Ascending aorta (tissue), 2 donors: ENCODE measurements at regions not wholly inside any gene's neighbourhood (a gene's known extent, or its start where the extent isn't known, plus 50 kb on each side); places are given as distances from the start of the nearest gene placed in this dataset.
"Not testable (repeated sequence)": the region's sequence is repeated elsewhere in the genome, so short reads cannot be mapped to it uniquely, and the experiment has no call there.

Experiments
- DNase-seq, 2 donors: peaks; one replicate each; pipeline ENCODE4 v3.0.0-alpha.2; 2019; ENCODE audit warnings: low spot score in 2 of 2
- H3K27ac ChIP-seq, 2 donors: fragments of 200-600 bp; sonication (generic); one replicate each; pipeline ENCODE4 v1.5.1; 2016 to 2017; ENCODE audit warnings: mild to moderate bottlenecking in 1 of 2
- H3K27me3 ChIP-seq: fragments of 200-600 bp; sonication (generic); one replicate; pipeline ENCODE4 v1.5.1; 2017
- H3K36me3 ChIP-seq, 2 donors: fragments of 200-600 bp; sonication (generic); one replicate each; pipeline ENCODE4 v1.5.1; 2016
- H3K4me1 ChIP-seq, 2 donors: fragments of 200-600 bp; sonication (generic); one replicate each; pipeline ENCODE4 v1.5.1; 2016 to 2017; ENCODE audit warnings: mild to moderate bottlenecking in 1 of 2
- H3K4me3 ChIP-seq, 2 donors: fragments of 200-600 bp; sonication (generic); one replicate each; pipeline ENCODE4 v1.5.1; 2016 to 2017; ENCODE audit warnings: mild to moderate bottlenecking in 1 of 2
- H3K9me3 ChIP-seq, 2 donors: fragments of 200-600 bp; sonication (generic); one replicate each; pipeline ENCODE4 v1.5.1; 2016
- intact Hi-C: fragments of 100-400 bp; cut with DNase I; formaldehyde crosslinking; loops from one replicate; pipeline ENCODE4 v1.15.1; 2023
- TF ChIP-seq, protein P1 (sequence below), 3 experiments: fragments of 200-600 bp in 2 of 3; fragments of 450-650 bp in 1 of 3; sonication (generic) in 2 of 3; IDR thresholded peaks; one replicate each; pipeline ENCODE4 v1.5.1; 2016 to 2019; ENCODE audit warnings: antibody characterized with exemption in 3 of 3, mild to moderate bottlenecking in 1 of 3, moderate library complexity in 1 of 3

DNA sequence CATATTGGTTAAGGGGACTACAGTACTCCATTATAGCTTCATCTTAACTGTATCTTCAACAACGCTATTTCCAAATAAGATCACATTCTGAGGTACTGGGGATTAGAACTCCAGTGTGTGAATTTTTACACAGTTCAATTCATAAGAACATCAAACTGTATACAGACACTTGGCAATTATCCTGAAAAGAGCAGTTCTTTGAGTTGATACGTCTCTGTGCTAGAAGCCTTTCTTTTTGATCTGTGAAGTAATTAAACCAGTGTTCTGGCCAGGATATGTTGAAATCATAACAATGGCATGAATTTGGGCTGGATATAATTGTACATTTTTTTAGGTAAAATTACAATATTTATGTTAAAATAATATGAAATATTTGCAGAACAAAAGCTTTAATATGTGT lies 93.5 kb upstream of the ITPRID2 start:
- no peaks in the 10 kb centered on the region for H3K9me3 ChIP-seq
- H3K4me1 ChIP-seq = no peaks in the 10 kb centered on the region
- TF ChIP-seq, protein P1, sequence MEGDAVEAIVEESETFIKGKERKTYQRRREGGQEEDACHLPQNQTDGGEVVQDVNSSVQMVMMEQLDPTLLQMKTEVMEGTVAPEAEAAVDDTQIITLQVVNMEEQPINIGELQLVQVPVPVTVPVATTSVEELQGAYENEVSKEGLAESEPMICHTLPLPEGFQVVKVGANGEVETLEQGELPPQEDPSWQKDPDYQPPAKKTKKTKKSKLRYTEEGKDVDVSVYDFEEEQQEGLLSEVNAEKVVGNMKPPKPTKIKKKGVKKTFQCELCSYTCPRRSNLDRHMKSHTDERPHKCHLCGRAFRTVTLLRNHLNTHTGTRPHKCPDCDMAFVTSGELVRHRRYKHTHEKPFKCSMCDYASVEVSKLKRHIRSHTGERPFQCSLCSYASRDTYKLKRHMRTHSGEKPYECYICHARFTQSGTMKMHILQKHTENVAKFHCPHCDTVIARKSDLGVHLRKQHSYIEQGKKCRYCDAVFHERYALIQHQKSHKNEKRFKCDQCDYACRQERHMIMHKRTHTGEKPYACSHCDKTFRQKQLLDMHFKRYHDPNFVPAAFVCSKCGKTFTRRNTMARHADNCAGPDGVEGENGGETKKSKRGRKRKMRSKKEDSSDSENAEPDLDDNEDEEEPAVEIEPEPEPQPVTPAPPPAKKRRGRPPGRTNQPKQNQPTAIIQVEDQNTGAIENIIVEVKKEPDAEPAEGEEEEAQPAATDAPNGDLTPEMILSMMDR (IDR thresholded peaks at IDR 0.05) = no peak
- no peak overlapping the region for H3K4me3 ChIP-seq
- intact Hi-C loops = no loop called here
- no peak for DNase-seq
- no peaks in the 10 kb centered on the region for H3K27me3 ChIP-seq
- H3K36me3 ChIP-seq = no peaks in the 10 kb centered on the region
- H3K27ac ChIP-seq = no peak overlapping the region

DNA sequence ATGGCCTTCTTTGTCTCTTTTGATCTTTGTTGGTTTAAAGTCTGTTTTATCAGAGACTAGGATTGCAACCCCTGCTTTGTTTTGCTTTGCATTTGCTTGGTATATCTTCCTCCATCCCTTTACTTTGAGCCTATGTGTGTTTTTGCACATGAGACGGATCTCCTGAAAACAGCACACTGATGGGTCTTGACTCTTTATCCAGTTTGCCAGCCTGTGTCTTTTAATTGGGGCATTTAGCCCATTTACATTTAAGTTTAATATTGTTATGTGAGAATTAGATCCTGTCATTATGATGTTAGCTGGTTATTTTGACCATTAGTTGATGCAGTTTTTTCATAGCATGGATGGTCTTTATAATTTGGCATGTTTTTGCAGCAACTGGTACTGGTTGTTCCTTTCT lies 89.2 kb upstream of the ITPRID2 start:
- Histone ChIP-seq H3K27ac (peak overlapping the region in 1 of 2 donors; percentile 78), H3K4me1 (peaks cover 0 to 11% of the 10 kb centered on the region in 2 donors)
- DNase-seq, H3K9me3 ChIP-seq, H3K27me3 ChIP-seq, H3K36me3 ChIP-seq, H3K4me3 ChIP-seq, intact Hi-C loops: not testable (repeated sequence)

DNA sequence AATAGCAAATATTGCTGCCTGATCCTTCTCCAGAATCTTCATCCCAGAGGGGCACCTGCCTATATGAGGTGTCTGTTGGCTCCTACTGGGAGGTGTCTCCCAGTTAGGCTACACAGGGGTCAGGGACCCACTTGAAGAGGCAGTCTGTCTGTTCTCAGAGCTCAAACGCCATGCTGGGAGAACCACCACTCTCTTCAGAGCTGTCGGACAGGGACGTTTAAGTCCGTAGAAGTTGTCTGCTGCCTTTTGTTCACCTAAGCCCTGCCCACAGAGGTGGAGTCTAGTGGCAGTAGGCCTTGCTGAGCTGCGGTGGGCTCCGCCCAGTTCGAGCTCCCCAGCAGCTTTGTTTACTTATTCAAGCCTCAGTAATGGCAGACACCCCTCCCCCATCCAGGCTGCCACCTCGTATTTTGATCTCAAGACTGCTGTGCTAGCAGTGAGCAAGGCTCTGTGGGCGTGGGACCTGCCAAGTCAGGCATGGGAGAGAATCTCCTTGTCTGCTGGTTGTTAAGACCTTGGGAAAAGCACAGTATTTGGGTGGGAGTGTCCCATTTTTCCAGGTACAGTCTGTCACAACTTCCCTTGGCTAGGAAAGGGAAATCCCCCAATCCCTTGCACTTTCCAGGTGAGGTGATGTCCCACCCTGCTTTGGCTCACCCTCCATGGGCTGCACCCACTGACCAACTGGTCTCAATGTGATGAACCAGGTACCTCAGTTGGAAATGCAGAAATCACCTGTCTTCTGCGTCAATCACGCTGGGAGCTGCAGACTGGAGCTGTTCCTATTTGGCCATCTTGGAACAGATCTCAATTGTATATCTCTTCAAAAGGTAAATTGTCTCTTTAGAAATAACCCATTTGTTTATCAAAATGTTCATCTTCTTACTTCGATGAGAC lies 87.4 kb upstream of the ITPRID2 start:
- peak overlapping the region; percentile 40 to 78 for H3K27ac ChIP-seq

DNA sequence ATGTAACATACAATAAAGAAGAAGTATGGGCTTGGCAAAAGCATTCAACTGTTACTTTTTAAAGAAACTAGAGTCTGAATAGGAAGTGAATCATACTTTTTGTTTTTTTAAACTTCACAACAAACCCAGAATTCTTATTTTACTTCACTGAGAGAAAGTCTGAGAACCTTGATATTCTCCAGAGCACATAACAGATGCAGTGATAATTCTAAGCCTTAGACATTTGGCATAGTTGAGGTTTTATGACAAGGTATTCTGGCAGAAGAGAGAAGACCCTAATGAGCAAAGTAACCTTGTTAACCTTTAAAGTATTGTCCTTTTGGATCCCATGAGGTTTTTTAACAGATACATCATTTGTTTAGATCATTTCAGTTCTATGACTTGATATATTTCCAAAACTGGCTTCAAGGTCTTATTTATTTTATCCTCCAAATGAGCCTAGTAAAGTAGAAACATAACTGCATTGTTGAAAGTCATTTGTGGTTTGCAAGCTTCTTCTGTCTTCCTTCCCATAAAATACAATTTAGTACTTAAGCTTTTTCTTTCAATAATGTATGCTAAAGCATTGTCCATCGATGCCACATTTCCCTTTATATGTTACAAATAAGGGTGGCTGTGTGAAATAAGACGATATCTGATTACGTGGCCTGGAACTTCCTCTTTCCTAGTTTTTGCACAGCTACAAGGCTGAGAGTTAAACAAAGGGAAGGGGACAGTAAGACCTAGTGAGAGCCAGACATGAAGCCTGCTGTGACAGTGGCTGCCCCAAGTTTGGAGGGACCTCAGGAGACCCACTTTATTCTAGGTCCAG lies 86.1 kb upstream of the ITPRID2 start:
- TF ChIP-seq, protein P1 (IDR thresholded peaks at IDR 0.05) = no peak
- no peaks in the 10 kb centered on the region for H3K36me3 ChIP-seq
- no peak for DNase-seq
- no peaks in the 10 kb centered on the region for H3K9me3 ChIP-seq
- intact Hi-C loops = no loop called here
- peaks cover 0 to 11% of the 10 kb centered on the region in 2 donors for H3K4me1 ChIP-seq
- no peaks in the 10 kb centered on the region for H3K27me3 ChIP-seq
- peak overlapping the region; percentile 67 to 78 for H3K27ac ChIP-seq
- H3K4me3 ChIP-seq = peak overlapping the region in 1 of 2 donors; percentile 22

More for the DNA sequence above, 87.4 kb upstream of the ITPRID2 start:
- H3K27me3 ChIP-seq, H3K36me3 ChIP-seq, H3K4me3 ChIP-seq, intact Hi-C loops, DNase-seq, H3K9me3 ChIP-seq: not testable (repeated sequence)
- peaks cover 0 to 11% of the 10 kb centered on the region in 2 donors for H3K4me1 ChIP-seq

DNA sequence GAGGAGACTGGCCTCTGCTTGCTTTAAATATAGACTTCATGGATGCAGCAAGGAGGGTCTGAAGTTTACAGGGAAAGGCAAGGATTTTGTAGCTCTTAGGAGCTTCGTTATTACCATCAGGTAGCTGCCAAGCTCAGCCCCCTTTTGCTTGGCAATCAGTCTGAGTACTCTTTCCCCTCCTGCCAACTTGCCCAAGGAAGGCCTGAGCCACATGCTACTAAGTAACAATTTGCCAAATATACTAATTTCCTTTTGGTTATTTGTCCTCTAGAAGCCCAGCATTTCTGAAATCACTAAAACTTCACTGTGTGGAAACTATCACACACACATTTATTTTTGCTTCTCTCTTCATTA lies 85.5 kb upstream of the ITPRID2 start:
- no peak for DNase-seq
- peaks cover 3 to 11% of the 10 kb centered on the region in 2 donors for H3K4me1 ChIP-seq
- no peaks in the 10 kb centered on the region for H3K36me3 ChIP-seq
- TF ChIP-seq, protein P1 (IDR thresholded peaks at IDR 0.05) = no peak
- no peaks in the 10 kb centered on the region for H3K27me3 ChIP-seq
- no peaks in the 10 kb centered on the region for H3K9me3 ChIP-seq
- H3K4me3 ChIP-seq = peak overlapping the region in 1 of 2 donors; percentile 22
- H3K27ac ChIP-seq = peak overlapping the region; percentile 67 to 78
- intact Hi-C loops = no loop called here

DNA sequence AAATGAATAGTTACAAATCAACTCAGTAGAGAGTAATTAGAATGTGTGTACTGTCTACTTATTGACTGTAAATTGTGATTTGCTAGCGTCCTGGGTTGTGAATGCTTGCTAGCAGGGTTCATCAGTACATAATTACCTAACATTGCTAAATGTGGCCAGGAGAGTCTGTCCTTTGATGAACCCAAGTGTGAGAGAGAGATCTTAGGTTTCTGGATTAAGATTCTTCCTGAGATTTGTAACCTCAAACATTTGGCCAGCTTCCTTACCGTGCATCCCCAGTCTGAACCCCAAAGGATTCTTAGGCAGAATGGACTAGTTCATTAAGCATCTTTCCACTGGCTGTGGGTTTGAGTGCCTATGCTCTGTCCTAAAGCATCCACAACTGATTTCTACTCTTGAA lies 84.0 kb upstream of the ITPRID2 start:
- Histone ChIP-seq H3K4me3 (no peak overlapping the region), H3K9me3 (no peaks in the 10 kb centered on the region), H3K27ac (peak overlapping the region; percentile 67 to 78), H3K36me3 (no peaks in the 10 kb centered on the region), H3K4me1 (peaks cover 6 to 16% of the 10 kb centered on the region in 2 donors), H3K27me3 (no peaks in the 10 kb centered on the region)
- TF ChIP-seq, protein P1 (IDR thresholded peaks at IDR 0.05) = no peak
- intact Hi-C loops = no loop called here
- no peak for DNase-seq
